Thoracic aorta (tissue), 2 donors: ENCODE measurements at regions not wholly inside any gene's neighbourhood (a gene's known extent, or its start where the extent isn't known, plus 50 kb on each side); places are given as distances from the start of the nearest gene placed in this dataset.

Source experiments
- ATAC-seq: fragments of 150-250 bp; one replicate; pipeline ENCODE4 v1.8.0; 2017; ENCODE audit warnings: low read depth; ENCODE audit not compliant: insufficient number of reproducible peaks, low FRiP score
- DNase-seq: peaks from one replicate; pipeline ENCODE4 v3.0.0-alpha.2; 2020; ENCODE audit warnings: low spot score
- H3K27ac ChIP-seq, 2 donors: fragments of 200-600 bp; sonication (generic); 1 replicate in 1 of 2; 2 replicates in 1 of 2; pipeline ENCODE4 v1.5.1; 2016; ENCODE audit warnings: mild to moderate bottlenecking in 2 of 2, moderate library complexity in 2 of 2
- H3K27me3 ChIP-seq: fragments of 200-600 bp; sonication (generic); replicated peaks from 2 replicates; pipeline ENCODE4 v1.6.0; 2016; ENCODE audit warnings: mild to moderate bottlenecking; ENCODE audit not compliant: insufficient read depth
- H3K36me3 ChIP-seq: fragments of 200-600 bp; sonication (generic); one replicate; pipeline ENCODE4 v1.5.1; 2016
- H3K4me1 ChIP-seq, 2 donors: fragments of 200-600 bp; sonication (generic); 1 replicate in 1 of 2; 2 replicates in 1 of 2; pipeline versions ENCODE4 v1.5.1 to v1.6.0; 2016; ENCODE audit warnings: low read depth in 2 of 2, mild to moderate bottlenecking in 1 of 2; ENCODE audit not compliant: control insufficient read depth in 1 of 2
- H3K4me3 ChIP-seq: fragments of 200-600 bp; sonication (generic); 2 replicates; pipeline ENCODE4 v1.5.1; 2016; ENCODE audit warnings: mild to moderate bottlenecking
- H3K9me3 ChIP-seq: fragments of 200-600 bp; sonication (generic); 2 replicates; pipeline ENCODE4 v1.5.1; 2016
- TF ChIP-seq, protein P1 (sequence below): fragments of 200-600 bp; sonication (generic); IDR thresholded peaks from one replicate; pipeline ENCODE4 v1.5.1; 2019; ENCODE audit warnings: antibody characterized with exemption

- Histone ChIP-seq H3K36me3 (no peaks in the 10 kb centered on the region), H3K4me3 (no peak overlapping the region), H3K27ac (no peak overlapping the region), H3K9me3 (no peaks in the 10 kb centered on the region), H3K27me3 (no peaks in the 10 kb centered on the region), H3K4me1 (peaks cover 0 to 7% of the 10 kb centered on the region in 2 donors)
- TF ChIP-seq, protein P1, sequence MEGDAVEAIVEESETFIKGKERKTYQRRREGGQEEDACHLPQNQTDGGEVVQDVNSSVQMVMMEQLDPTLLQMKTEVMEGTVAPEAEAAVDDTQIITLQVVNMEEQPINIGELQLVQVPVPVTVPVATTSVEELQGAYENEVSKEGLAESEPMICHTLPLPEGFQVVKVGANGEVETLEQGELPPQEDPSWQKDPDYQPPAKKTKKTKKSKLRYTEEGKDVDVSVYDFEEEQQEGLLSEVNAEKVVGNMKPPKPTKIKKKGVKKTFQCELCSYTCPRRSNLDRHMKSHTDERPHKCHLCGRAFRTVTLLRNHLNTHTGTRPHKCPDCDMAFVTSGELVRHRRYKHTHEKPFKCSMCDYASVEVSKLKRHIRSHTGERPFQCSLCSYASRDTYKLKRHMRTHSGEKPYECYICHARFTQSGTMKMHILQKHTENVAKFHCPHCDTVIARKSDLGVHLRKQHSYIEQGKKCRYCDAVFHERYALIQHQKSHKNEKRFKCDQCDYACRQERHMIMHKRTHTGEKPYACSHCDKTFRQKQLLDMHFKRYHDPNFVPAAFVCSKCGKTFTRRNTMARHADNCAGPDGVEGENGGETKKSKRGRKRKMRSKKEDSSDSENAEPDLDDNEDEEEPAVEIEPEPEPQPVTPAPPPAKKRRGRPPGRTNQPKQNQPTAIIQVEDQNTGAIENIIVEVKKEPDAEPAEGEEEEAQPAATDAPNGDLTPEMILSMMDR: no peak
- ATAC-seq (no peak), DNase-seq (no peak)
These were observed 801.6 kb upstream of the NR2F2 start for GRCh38 chr15:95528920-95529319.

- no peak overlapping the region for H3K27ac ChIP-seq
- H3K4me1 ChIP-seq: peaks cover 0 to 6% of the 10 kb centered on the region in 2 donors
- H3K27me3 ChIP-seq: no peaks in the 10 kb centered on the region
- H3K4me3 ChIP-seq: no peak overlapping the region
- no peaks in the 10 kb centered on the region for H3K9me3 ChIP-seq
- DNase-seq: no peak
- no peak for ATAC-seq
- TF ChIP-seq, protein P1: no peak
- no peaks in the 10 kb centered on the region for H3K36me3 ChIP-seq
These were observed 793.9 kb upstream of the NR2F2 start for GRCh38 chr15:95536638-95537037.

DNA sequence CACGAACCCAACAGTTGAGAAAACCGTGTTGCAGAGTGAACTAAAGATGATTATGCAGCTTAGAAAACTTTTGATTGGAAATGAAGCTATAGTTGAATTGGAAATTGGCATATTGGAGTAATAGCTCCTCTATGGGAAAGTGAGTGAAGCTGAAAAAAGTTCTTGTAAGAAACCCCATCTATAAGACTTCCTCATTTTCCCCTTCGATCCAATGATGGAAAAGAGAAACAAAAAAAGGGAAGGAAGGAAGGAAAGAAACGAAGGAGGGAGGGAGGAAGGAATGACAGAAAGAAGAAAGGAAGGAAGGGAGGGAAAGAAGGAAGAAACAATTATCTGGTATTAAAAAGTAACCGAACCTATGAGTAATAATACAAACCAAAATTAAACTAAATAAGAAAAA is 791.8 kb upstream of the NR2F2 start:
- TF ChIP-seq, protein P1: no peak

DNA sequence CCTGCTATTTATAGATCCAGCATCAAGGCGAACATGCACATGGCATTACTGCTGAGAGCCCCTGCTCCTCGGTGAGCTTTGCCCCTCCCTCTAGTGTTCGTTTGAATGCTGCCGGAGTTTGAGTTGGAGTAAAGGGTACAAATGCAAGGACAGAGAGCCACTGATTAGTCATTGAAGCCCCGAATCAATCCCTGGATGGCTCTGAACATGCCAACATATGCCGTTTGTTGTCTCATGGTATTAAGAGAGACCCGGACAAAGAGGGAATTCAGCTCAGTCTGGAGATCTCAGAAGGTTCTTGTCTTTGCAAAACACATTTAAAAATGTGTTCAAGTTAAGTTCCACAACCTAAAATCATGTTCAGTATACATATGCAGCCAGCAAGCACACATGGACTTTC is 789.2 kb upstream of the NR2F2 start:
- TF ChIP-seq, protein P1: no peak
- DNase-seq: no peak
- Histone ChIP-seq H3K4me1 (peaks cover 0 to 6% of the 10 kb centered on the region in 2 donors), H3K9me3 (no peaks in the 10 kb centered on the region), H3K4me3 (no peak overlapping the region), H3K27me3 (no peaks in the 10 kb centered on the region), H3K27ac (no peak overlapping the region), H3K36me3 (no peaks in the 10 kb centered on the region)
- no peak for ATAC-seq

More for the DNA sequence above, 791.8 kb upstream of the NR2F2 start:
- no peak overlapping the region for H3K27ac ChIP-seq
- no peaks in the 10 kb centered on the region for H3K9me3 ChIP-seq
- H3K36me3 ChIP-seq: no peaks in the 10 kb centered on the region
- DNase-seq (no peak), ATAC-seq (no peak)
- H3K4me1 ChIP-seq: peaks cover 0 to 6% of the 10 kb centered on the region in 2 donors
- no peaks in the 10 kb centered on the region for H3K27me3 ChIP-seq
- H3K4me3 ChIP-seq: no peak overlapping the region

DNA sequence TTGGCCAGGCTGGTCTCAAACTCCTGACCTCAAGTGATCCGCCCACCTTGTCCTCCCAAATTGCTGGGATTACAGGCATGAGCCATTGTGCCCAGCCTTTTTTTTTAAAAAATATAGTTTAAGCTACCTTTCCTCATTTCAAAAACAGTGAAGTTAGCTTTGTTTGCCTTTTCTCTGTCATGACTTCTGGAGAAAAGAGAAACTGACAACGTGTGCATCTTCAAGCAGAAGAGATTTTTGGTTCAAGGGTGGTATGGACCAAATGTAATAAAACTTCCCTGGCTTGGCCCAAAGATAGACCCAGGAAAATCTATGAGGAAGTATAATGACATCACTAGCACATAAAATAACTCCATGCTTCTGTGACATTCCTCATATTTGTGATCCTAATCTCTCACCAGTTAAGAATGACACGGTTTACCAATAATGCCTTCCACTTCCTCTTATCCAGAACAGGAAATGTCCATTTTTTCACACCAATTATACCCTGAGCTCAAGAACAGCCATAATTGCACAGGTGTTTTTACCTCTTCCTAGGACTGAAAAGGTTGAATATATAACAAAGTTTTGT is 781.2 kb upstream of the NR2F2 start:
- H3K27me3 ChIP-seq: no peaks in the 10 kb centered on the region
- ATAC-seq (no peak), DNase-seq (no peak)
- TF ChIP-seq, protein P1: no peak
- H3K36me3 ChIP-seq: no peaks in the 10 kb centered on the region
- H3K27ac ChIP-seq: no peak overlapping the region
- no peak overlapping the region for H3K4me3 ChIP-seq
- no peaks in the 10 kb centered on the region for H3K9me3 ChIP-seq
- H3K4me1 ChIP-seq: no peaks in the 10 kb centered on the region
